Body of pancreas (tissue), 4 donors: ENCODE measurements at regions not wholly inside any gene's neighbourhood (a gene's known extent, or its start where the extent isn't known, plus 50 kb on each side); places are given as distances from the start of the nearest gene placed in this dataset.
A peak's percentile ranks its signal among the peaks of the same experiment; 100 is the strongest.

Source experiments
- ATAC-seq: fragments of 150-250 bp; one replicate; pipeline ENCODE4 v1.9.1; 2016
- DNase-seq, 4 donors: peaks; one replicate each; pipeline ENCODE4 v3.0.0-alpha.2; 2019
- H3K27ac ChIP-seq, 4 donors: fragments of 200-600 bp; sonication (generic); 1 replicate in 3 of 4; 2 replicates in 1 of 4; pipeline versions ENCODE4 v1.5.1 to v1.6.1; 2016 to 2019; ENCODE audit warnings: mild to moderate bottlenecking in 1 of 4, mixed read lengths in 1 of 4, moderate library complexity in 1 of 4
- H3K27me3 ChIP-seq, 2 donors: fragments of 200-600 bp; sonication (generic); one replicate each; pipeline ENCODE4 v1.6.0; 2016; ENCODE audit warnings: mild to moderate bottlenecking in 1 of 2
- H3K36me3 ChIP-seq, 2 donors: fragments of 200-600 bp; sonication (generic); replicated peaks in 1 of 2; 2 replicates each; pipeline ENCODE4 v1.5.1; 2016; ENCODE audit warnings: low read depth in 2 of 2; ENCODE audit not compliant: insufficient read depth in 1 of 2
- H3K4me1 ChIP-seq: fragments of 200-600 bp; sonication (generic); one replicate; pipeline ENCODE4 v1.6.0; 2016
- H3K4me3 ChIP-seq, 2 donors: fragments of 200-600 bp; sonication (generic); 1 replicate in 1 of 2; 2 replicates in 1 of 2; pipeline ENCODE4 v1.5.1; 2016 to 2019
- H3K9me3 ChIP-seq, 3 donors: fragments of 200-600 bp; sonication (generic); 1 replicate in 2 of 3; 2 replicates in 1 of 3; pipeline ENCODE4 v1.5.1; 2016
- POLR2A ChIP-seq, 3 donors: fragments of 450-650 bp; IDR thresholded peaks; one replicate each; pipeline ENCODE4 v1.6.1; 2016; ENCODE audit warnings: antibody characterized with exemption in 3 of 3, mild to moderate bottlenecking in 2 of 3
- WGBS, 2 donors: methylation state at CpG; one replicate each; pipeline ENCODE4 v1.1.5; 2017; 5-methylcytosine and 5-hydroxymethylcytosine counted together
- intact Hi-C: fragments of 100-400 bp; cut with DNase I; formaldehyde crosslinking; loops from one replicate; pipeline ENCODE4 v1.15.1; 2023
- TF ChIP-seq, protein P1 (sequence below), 7 experiments: fragments of 450-650 bp in 4 of 7; fragments of 200-600 bp in 3 of 7; sonication (generic) in 3 of 7; IDR thresholded peaks; one replicate each; pipeline ENCODE4 v1.5.1; 2016 to 2019; ENCODE audit warnings: antibody characterized with exemption in 7 of 7

DNA sequence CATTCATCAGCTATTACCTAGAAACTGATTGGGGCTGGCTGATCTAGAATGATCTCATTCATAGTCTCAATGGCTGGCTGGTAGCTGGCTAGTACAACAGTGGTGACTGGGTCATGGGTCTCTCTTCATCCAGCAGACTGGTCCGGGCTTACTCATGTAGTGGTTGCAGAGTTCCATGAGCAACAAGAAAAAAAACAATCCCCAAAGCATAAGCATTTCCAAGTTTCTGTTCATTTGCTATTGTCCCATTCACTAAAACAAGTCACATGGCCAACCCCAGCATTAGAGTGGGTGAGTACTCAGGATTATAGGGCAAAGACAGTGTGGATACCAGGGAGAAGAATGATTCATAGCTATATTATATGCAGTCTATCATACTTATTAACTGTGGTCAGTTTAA lies 85.2 kb upstream of the SEMA3C start:
- 79 to 88% methylated on average over 1 of the region's 1 CpG for WGBS, 2 donors
- no peak overlapping the region for H3K27ac ChIP-seq
- intact Hi-C loops, result no loop called here
- H3K4me1 ChIP-seq, result no peaks in the 10 kb centered on the region
- H3K27me3 ChIP-seq, result no peaks in the 10 kb centered on the region
- TF ChIP-seq POLR2A (IDR thresholded peaks at IDR 0.05), result no peak
- TF ChIP-seq, protein P1, sequence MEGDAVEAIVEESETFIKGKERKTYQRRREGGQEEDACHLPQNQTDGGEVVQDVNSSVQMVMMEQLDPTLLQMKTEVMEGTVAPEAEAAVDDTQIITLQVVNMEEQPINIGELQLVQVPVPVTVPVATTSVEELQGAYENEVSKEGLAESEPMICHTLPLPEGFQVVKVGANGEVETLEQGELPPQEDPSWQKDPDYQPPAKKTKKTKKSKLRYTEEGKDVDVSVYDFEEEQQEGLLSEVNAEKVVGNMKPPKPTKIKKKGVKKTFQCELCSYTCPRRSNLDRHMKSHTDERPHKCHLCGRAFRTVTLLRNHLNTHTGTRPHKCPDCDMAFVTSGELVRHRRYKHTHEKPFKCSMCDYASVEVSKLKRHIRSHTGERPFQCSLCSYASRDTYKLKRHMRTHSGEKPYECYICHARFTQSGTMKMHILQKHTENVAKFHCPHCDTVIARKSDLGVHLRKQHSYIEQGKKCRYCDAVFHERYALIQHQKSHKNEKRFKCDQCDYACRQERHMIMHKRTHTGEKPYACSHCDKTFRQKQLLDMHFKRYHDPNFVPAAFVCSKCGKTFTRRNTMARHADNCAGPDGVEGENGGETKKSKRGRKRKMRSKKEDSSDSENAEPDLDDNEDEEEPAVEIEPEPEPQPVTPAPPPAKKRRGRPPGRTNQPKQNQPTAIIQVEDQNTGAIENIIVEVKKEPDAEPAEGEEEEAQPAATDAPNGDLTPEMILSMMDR (IDR thresholded peaks at IDR 0.05), result no peak
- no peak for DNase-seq
- no peaks in the 10 kb centered on the region for H3K9me3 ChIP-seq
- H3K4me3 ChIP-seq, result no peak overlapping the region
- no peak for ATAC-seq
- H3K36me3 ChIP-seq, result no peaks in the 10 kb centered on the region

DNA sequence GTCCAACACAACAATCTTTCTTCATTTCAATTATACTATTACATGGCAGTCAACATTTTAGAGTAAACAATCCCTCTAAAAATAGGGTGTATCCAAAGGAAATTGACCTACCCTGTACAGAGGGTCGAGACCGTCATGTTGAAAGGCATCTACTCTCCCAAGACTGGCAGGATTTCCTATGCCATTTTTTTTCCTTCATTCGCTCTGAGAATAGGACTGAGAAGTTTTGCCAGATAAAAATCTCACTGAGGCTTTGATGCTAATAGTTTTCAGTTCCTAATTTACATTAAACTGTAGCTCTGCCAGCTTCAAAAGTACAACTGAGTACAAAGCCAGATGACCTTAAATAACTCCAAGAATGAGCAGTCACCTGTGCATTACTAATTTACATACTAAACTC lies 84.5 kb upstream of the SEMA3C start:
- DNase-seq, result no peak
- Histone ChIP-seq H3K4me1 (no peaks in the 10 kb centered on the region), H3K4me3 (no peak overlapping the region), H3K27me3 (no peaks in the 10 kb centered on the region), H3K27ac (no peak overlapping the region), H3K9me3 (no peaks in the 10 kb centered on the region), H3K36me3 (no peaks in the 10 kb centered on the region)
- intact Hi-C loops, result no loop called here
- TF ChIP-seq POLR2A (IDR thresholded peaks at IDR 0.05), result no peak
- TF ChIP-seq, protein P1 (IDR thresholded peaks at IDR 0.05), result no peak
- WGBS, 2 donors, result 78 to 80% methylated on average over 3 of the region's 3 CpGs
- ATAC-seq, result no peak

DNA sequence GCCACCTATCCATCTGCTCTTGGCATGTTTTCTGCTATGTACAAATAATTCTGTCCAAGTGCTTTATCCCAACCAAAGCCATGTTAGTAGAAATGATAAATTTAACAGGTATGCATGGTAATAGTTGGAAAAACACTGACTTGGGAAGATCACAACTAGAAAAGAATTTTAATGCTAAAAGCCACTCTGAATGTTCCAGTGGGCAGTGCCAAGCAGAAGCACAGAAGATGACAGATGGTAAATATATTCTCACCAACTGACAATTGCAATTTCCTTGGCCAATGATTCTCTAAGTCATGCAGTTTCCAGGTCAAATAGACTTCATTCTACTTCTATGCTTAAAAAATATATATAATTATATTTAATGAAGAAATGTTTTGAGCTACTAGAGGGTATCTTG lies 83.6 kb upstream of the SEMA3C start:
- ATAC-seq (no peak), DNase-seq (no peak)
- intact Hi-C loops, result no loop called here
- Histone ChIP-seq H3K27me3 (no peaks in the 10 kb centered on the region), H3K36me3 (no peaks in the 10 kb centered on the region), H3K4me1 (no peaks in the 10 kb centered on the region), H3K27ac (no peak overlapping the region), H3K4me3 (no peak overlapping the region), H3K9me3 (no peaks in the 10 kb centered on the region)
- TF ChIP-seq POLR2A (IDR thresholded peaks at IDR 0.05), result no peak
- TF ChIP-seq, protein P1 (IDR thresholded peaks at IDR 0.05), result no peak

DNA sequence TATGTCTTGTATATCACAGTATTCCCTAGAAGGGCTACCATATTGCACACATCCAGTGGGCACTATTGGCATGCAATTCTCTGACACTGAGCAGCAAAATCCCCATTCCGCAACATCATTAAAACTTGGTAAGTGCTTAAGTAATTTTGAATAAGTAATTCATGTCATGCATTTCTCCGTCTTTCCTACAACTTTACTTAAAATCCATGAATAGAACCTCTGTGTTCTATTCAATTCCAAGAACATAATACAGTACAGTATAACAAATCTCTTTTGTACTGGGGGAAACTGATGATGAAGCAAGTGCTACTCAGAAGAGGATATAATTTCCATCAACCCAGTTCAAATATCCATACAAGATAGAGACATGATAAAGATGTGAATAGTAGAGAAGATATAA lies 80.9 kb upstream of the SEMA3C start:
- H3K9me3 ChIP-seq, result no peaks in the 10 kb centered on the region
- intact Hi-C loops, result no loop called here
- H3K27me3 ChIP-seq, result no peaks in the 10 kb centered on the region
- H3K36me3 ChIP-seq, result no peaks in the 10 kb centered on the region
- no peak overlapping the region for H3K27ac ChIP-seq
- TF ChIP-seq, protein P1 (IDR thresholded peaks at IDR 0.05), result no peak
- H3K4me1 ChIP-seq, result no peaks in the 10 kb centered on the region
- H3K4me3 ChIP-seq, result no peak overlapping the region
- DNase-seq, result no peak
- WGBS, 2 donors, result 98% methylated on average over 2 of the region's 2 CpGs
- no peak for ATAC-seq

DNA sequence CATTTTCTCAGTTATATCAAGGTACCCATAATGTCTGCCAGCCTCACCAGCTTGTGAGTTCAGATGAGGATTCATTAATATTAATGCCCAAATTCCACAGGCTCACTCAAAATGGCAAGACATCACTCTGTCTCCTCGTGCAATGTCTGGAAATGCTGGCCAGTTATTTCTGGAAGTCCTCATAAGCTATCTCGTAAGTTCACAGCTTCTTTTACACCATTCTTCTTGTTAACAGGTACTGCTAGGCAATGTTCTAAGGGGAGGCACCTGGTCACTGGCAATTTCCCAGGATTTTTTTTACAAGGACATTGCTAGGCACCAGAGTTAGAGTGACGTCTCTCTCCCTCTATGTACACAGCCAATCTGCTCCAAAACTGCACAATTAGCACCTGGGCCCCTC lies 80.2 kb upstream of the SEMA3C start:
- Histone ChIP-seq H3K27ac (no peak overlapping the region), H3K9me3 (no peaks in the 10 kb centered on the region), H3K4me1 (no peaks in the 10 kb centered on the region), H3K36me3 (no peaks in the 10 kb centered on the region), H3K27me3 (no peaks in the 10 kb centered on the region), H3K4me3 (no peak overlapping the region)
- ATAC-seq (peak; percentile 53), DNase-seq (peak in 3 of 4 donors; percentile 18 to 43 (median 22))
- intact Hi-C loops, result no loop called here
- TF ChIP-seq, protein P1 (IDR thresholded peaks at IDR 0.05), result no peak
- no peak for TF ChIP-seq POLR2A (IDR thresholded peaks at IDR 0.05)
- 39 to 48% methylated on average over 3 of the region's 3 CpGs for WGBS, 2 donors
